HG02970 (cell line): ENCODE measurements at regions not wholly inside any gene's neighbourhood (a gene's known extent, or its start where the extent isn't known, plus 50 kb on each side); places are given as distances from the start of the nearest gene placed in this dataset.

Experiments
- ATAC-seq: cut with Tn5 transposase; IDR thresholded peaks from one replicate; pipeline ENCODE4 v1.9.1; 2021; ENCODE audit warnings: mild to moderate bottlenecking, moderate library complexity, moderate number of reproducible peaks; ENCODE audit not compliant: unreplicated experiment, low FRiP score

GRCh38 chr18:38996056-38996455 is 1430.5 kb upstream of the CELF4 start:
- no peak for ATAC-seq

- no peak for ATAC-seq
Observed at GRCh38 chr18:38993342-38993741, 1427.7 kb upstream of the CELF4 start.

GRCh38 chr18:38984968-38985367 is 1419.4 kb upstream of the CELF4 start:
- no peak for ATAC-seq

- no peak for ATAC-seq
Observed at GRCh38 chr18:38982072-38982471, 1416.5 kb upstream of the CELF4 start.

GRCh38 chr18:38981389-38981788 is 1415.8 kb upstream of the CELF4 start:
- no peak for ATAC-seq

GRCh38 chr18:38980420-38980819 is 1414.8 kb upstream of the CELF4 start:
- ATAC-seq: no peak

- ATAC-seq: no peak
Observed at GRCh38 chr18:38972571-38972970, 1407.0 kb upstream of the CELF4 start.

GRCh38 chr18:38971881-38972280 is 1406.3 kb upstream of the CELF4 start:
- ATAC-seq: no peak

GRCh38 chr18:38966841-38967240 is 1401.2 kb upstream of the CELF4 start:
- no peak for ATAC-seq

GRCh38 chr18:38963943-38964660 is 1398.5 kb upstream of the CELF4 start:
- no peak for ATAC-seq

GRCh38 chr18:38961880-38962279 is 1396.3 kb upstream of the CELF4 start:
- ATAC-seq: no peak

- no peak for ATAC-seq
Observed at GRCh38 chr18:38957736-38958135, 1392.1 kb upstream of the CELF4 start.

- ATAC-seq: no peak
Observed at GRCh38 chr18:38956068-38956467, 1390.5 kb upstream of the CELF4 start.

GRCh38 chr18:38951633-38952032 is 1386.0 kb upstream of the CELF4 start:
- ATAC-seq: no peak

GRCh38 chr18:38948436-38948835 is 1382.8 kb upstream of the CELF4 start:
- no peak for ATAC-seq

GRCh38 chr18:38944446-38945024 is 1378.9 kb upstream of the CELF4 start:
- no peak for ATAC-seq

- ATAC-seq: no peak
Observed at GRCh38 chr18:38941711-38942561, 1376.3 kb upstream of the CELF4 start.

GRCh38 chr18:38940863-38941531 is 1375.4 kb upstream of the CELF4 start:
- peak; percentile 91 for ATAC-seq

- ATAC-seq: peak; percentile 30
Observed at GRCh38 chr18:38940475-38940862, 1374.9 kb upstream of the CELF4 start.

GRCh38 chr18:38933910-38934510 is 1368.4 kb upstream of the CELF4 start:
- peak; percentile 85 for ATAC-seq
